Breast epithelium (tissue), 3 donors: ENCODE measurements at regions not wholly inside any gene's neighbourhood (a gene's known extent, or its start where the extent isn't known, plus 50 kb on each side); places are given as distances from the start of the nearest gene placed in this dataset.

ENCODE experiments used
- POLR2A ChIP-seq: fragments of 450-650 bp; IDR thresholded peaks from one replicate; pipeline ENCODE4 v1.6.1; 2016; ENCODE audit warnings: antibody characterized with exemption, mild to moderate bottlenecking, moderate library complexity
- POLR2AphosphoS5 ChIP-seq, 3 donors: sonication (generic); formaldehyde crosslinking; IDR thresholded peaks; one replicate each; pipeline ENCODE4 v1.6.1; 2017; ENCODE audit warnings: antibody characterized with exemption in 3 of 3
- TF ChIP-seq, protein P1 (sequence below), 3 donors: fragments of 450-650 bp; IDR thresholded peaks; one replicate each; pipeline ENCODE4 v1.5.1; 2016 to 2017; ENCODE audit warnings: antibody characterized with exemption in 3 of 3, mild to moderate bottlenecking in 3 of 3, moderate library complexity in 3 of 3

DNA sequence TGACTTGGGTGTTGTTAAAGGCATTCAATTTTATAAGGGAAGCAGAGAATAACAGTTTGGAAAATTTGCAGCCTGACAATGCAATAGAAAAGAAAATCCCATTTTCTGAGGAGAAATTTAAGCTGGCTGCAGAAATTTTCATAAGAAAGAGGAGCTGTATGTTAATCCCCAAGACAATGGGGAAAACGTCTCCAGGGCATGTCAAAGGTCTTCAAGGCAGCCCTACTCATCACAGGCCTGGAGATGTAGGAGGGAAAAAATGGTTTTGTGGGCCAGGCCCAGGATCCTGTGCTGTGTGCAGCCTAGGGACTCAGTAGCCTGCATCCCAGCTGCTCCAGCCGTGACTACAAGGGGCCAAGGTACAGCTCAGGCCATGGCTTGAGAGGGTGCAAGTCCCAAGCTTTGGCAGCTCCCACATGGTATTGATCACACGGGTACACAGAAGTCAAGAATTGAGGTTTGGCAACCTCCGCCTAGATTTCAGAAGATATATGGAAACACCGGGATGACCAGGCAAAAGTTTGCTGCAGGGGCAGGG is 846.4 kb downstream of the C12orf50 start:
- TF ChIP-seq POLR2AphosphoS5 (IDR thresholded peaks at IDR 0.05), result no peak
- TF ChIP-seq POLR2A, result no peak
- TF ChIP-seq, protein P1, sequence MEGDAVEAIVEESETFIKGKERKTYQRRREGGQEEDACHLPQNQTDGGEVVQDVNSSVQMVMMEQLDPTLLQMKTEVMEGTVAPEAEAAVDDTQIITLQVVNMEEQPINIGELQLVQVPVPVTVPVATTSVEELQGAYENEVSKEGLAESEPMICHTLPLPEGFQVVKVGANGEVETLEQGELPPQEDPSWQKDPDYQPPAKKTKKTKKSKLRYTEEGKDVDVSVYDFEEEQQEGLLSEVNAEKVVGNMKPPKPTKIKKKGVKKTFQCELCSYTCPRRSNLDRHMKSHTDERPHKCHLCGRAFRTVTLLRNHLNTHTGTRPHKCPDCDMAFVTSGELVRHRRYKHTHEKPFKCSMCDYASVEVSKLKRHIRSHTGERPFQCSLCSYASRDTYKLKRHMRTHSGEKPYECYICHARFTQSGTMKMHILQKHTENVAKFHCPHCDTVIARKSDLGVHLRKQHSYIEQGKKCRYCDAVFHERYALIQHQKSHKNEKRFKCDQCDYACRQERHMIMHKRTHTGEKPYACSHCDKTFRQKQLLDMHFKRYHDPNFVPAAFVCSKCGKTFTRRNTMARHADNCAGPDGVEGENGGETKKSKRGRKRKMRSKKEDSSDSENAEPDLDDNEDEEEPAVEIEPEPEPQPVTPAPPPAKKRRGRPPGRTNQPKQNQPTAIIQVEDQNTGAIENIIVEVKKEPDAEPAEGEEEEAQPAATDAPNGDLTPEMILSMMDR (IDR thresholded peaks at IDR 0.05), result no peak
